Stimulated activated CD8-positive, alpha-beta memory T cell treated with anti-CD3 and anti-CD28 coated beads, Interleukin-4, amount 100 ng/mL, for 48 hours (primary cell): ENCODE measurements at regions not wholly inside any gene's neighbourhood (a gene's known extent, or its start where the extent isn't known, plus 50 kb on each side); places are given as distances from the start of the nearest gene placed in this dataset.

ENCODE experiments used
- DNase-seq: peaks from one replicate; pipeline ENCODE4 v3.0.0-alpha.2; 2020

DNA sequence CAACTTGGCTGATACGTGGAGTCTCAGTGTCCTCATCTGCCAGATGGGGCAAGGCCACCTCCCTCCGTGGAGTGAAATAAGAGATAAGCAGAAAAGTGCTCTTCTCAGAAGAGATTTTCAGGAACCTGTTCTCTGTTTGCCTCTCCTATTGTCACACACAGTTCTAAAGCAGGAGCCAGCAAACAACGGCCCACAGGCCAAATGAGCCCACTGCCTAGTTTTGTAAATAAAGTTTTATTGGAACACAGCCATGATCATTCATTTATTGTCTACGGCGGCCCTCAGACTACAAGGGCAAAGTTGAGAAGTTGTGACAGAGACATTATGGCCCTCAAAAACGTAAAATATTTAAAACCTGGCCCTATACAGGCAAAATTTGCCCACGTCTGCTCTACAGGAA lies 256.8 kb upstream of the IGF1R start:
- DNase-seq = no peak

- no peak for DNase-seq
Observed at GRCh38 chr15:98393471-98393870, 254.9 kb upstream of the IGF1R start.

DNA sequence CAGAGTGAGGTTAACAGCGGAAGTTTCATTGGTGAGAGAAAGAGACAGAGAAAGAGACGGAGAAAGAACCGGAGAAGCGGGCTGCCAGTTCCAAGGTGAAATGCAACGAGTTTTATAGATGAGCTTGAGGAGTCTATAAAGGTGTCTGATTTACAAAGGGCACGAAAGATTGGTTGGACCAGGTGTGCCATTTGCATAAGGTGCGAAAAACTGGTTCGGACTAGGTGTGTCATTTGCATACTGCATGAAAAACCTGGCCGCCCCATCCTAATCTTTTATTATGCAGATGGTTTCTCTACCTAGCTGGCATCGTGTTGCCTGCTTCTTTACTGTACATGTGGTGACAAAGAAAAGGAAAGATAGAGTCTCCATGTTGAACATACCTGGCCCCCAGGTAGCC lies 253.8 kb upstream of the IGF1R start:
- no peak for DNase-seq

GRCh38 chr15:98395974-98396610 lies 252.2 kb upstream of the IGF1R start:
- DNase-seq = no peak

DNA sequence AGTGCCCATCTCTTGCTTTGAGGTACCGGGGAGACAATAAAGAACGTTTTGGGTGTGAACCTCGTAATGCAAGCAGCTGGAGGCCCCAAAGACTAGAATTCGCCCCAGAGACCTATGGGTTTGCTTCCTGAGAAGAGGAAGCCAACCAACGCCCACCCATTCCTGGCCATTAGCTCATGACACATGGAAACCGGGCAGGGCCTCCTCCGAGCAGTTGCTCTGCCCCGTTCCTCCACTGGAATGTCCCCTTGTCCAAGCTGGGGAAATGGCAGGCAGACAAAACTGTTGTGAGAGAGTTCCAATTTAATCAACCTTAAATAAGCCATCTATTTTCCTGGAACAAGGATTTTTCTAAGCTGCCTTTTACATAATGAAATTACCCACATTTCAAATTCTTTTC lies 250.9 kb upstream of the IGF1R start:
- no peak for DNase-seq

- DNase-seq = no peak
Observed at GRCh38 chr15:98398056-98398455, 250.3 kb upstream of the IGF1R start.

DNA sequence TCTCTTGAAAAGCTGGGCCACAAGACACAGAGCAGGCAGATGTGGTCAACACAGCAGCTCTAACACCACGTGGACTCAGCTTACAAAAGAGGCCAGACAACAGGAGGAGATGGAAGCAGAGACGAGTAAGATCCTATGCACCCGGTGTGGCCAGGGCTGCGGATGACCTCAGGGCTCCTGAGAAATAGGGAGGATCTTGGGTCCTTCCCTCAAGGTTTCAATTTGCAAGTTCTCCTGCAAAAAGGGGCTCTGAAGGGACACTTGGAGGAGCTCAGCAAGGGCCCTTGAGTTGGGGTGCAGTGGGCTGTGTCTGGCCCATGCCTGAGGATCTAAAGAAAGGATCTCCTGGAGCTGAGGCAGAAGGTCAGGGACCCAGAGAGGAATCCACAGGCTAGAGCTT lies 249.5 kb upstream of the IGF1R start:
- DNase-seq = no peak

GRCh38 chr15:98400120-98400519 lies 248.2 kb upstream of the IGF1R start:
- no peak for DNase-seq

DNA sequence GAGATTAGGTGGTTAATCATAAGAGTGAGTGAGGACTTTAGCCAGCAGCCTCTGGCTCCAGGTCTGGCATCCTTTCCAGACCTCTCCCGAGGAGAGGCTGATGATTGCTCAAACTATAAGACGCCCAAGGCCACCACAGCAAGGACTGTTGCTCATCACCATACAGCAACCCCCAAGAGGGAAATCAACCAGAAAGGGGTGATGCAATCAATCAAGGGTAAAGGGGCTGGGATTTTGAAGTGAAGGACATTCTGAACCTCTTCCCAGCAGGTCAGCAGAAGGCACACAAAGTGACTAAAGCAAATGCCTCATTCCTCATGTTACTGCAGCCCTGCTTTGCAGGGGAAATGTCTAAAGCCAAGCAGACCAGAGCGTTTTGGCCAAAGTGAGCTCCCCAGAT lies 247.3 kb upstream of the IGF1R start:
- DNase-seq = no peak

- DNase-seq = no peak
Observed at GRCh38 chr15:98402486-98402885, 245.9 kb upstream of the IGF1R start.

GRCh38 chr15:98403169-98403568 lies 245.2 kb upstream of the IGF1R start:
- DNase-seq = no peak

GRCh38 chr15:98403569-98403968 lies 244.8 kb upstream of the IGF1R start:
- no peak for DNase-seq

- DNase-seq = no peak
Observed at GRCh38 chr15:98405013-98405412, 243.3 kb upstream of the IGF1R start.

- no peak for DNase-seq
Observed at GRCh38 chr15:98408231-98408630, 240.1 kb upstream of the IGF1R start.

DNA sequence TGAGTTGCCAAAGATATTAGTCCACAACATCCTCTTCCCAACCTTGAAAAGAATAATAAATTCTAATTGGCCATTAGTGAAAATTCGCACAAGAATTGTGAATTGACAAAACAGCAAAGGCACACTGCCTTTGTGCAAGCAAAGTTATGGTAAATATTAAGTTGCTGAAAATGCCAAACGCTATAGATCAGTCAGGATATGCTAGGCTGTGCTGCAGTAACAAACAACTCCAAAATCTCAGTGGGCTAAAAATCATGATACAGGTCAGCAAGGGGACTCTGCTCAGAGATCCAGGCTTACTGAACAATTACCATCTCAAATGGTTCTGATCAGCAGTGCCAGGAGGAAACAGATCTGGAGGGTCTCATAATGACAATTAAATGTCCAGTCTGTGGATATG lies 238.0 kb upstream of the IGF1R start:
- DNase-seq = no peak

DNA sequence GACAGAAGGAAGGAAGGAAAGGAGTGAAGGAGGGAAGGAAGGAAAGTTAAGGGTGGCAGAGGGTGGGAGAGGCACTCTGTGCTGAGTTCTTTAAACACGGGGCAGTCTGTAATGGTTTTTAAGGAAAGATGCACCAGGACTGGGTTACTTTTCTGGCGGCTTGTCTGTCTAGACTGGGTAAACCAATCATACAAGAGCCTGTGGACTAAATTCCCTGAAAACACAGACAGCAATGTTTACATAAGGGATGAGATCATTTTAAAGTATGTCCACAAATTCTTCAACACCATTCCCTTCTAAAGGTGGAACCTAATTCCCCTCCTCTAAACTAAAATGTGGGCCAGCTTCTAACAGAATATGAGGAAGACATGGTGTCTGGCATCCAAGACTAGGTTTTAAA lies 235.5 kb upstream of the IGF1R start:
- no peak for DNase-seq

DNA sequence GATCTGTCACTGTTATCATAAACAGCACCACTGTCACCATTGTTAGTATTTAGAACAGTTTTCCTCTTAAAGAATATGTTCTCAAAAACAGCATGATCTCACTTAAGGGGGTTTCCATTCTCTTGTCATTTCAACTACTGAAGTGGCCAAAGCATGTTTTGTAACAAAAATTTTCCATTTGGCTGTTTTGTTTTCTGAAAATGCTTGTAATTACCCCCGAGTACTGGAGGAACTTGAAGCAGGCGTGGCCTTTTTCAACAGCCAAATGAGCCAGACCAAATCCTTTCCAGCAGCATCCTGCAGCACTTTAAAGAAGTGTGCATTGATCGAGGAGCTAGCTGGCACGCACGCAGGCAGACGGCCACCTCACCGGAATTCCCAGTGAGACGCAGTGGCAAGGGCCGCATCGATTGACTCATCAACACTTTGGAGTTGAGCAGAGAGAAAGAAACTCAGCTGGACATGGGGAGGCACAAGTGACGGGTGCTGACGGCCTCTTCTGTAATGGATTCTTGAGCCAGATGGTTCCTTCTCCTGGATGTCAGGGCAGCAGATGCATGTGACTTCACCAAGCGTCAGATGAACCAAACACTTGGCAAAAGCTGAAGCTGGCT lies 234.3 kb upstream of the IGF1R start:
- DNase-seq = no peak

DNA sequence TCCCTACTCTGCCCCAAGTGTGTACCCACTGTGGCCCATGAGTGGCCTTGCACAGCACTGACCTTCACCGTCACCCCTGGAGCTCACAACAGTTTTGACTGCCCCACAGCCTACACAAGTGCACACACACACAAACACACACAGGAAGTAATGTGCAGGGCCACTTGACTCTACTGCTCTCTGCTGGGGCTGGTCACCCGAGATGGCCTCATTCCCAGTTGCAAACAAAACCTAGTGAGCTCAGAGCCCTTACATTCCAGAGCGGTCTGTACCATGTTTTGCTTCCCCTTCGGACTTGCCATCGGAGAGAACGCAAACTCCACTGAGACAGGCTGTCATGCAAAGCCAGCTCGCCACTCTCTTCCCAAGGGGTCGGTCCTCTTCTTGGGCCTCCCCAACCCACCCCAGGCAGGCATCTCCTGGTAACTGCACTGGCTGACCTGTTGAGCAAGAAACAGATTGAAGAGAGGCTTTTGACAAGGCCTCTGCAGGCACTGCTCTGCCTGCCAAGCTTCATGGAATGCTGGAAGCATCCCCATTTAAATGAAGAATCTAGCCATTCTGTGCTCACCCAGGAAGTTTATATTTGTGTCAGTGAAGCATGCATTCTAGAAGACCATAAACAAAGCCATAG lies 232.0 kb upstream of the IGF1R start:
- DNase-seq = no peak

GRCh38 chr15:98417346-98417745 lies 231.0 kb upstream of the IGF1R start:
- DNase-seq = no peak

DNA sequence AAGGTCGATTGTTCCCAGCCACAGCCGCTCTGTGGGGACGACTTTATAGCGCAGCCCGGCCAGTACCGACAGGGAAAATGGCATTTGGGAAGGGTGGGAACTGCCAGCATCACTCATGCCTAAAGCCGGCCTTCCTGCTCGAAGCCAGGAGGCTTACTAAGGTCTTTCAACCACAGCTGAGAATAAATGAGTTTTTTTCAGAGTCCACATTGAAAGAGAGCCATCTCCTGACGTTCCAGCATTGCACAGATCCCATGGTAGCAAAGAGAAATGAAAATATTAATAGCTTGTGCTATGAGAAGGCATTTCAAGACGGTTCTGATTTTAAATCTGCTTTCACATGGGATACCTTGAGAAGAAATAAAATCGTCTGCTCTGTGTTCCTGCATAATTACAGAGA lies 230.2 kb upstream of the IGF1R start:
- DNase-seq = no peak

GRCh38 chr15:98419173-98419780 lies 229.1 kb upstream of the IGF1R start:
- no peak for DNase-seq

GRCh38 chr15:98420837-98421236 lies 227.5 kb upstream of the IGF1R start:
- no peak for DNase-seq

- DNase-seq = peak; percentile 86
Observed at GRCh38 chr15:98421419-98422129, 226.8 kb upstream of the IGF1R start.

DNA sequence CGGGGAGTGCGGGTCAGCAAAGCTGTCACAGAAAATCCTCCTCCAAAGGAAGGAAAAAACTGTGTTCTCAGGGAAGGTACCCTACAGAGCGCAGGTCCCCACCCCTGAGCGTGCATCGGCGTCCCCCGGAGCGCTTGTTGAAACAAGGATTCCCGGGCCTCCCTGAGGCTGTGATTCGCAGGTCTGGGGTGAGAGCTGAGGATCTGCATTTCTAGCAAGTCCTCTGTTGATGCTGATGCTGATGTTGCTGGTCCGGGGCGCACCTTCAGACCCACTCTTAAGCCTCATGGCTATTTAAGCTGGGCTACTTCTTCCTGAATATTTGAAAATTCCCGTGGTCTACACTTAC lies 226.2 kb upstream of the IGF1R start:
- no peak for DNase-seq
